Activated CD4-positive, alpha-beta T cell treated with anti-CD3 and anti-CD28 coated beads, Interleukin-2, amount 10 ng/mL, durations not matched to agents 24 days and 14 days (primary cell): ENCODE measurements at regions not wholly inside any gene's neighbourhood (a gene's known extent, or its start where the extent isn't known, plus 50 kb on each side); places are given as distances from the start of the nearest gene placed in this dataset.

ENCODE experiments used
- DNase-seq: peaks from one replicate; pipeline ENCODE4 v3.0.0; 2022
- H3K27ac Mint-ChIP-seq: one replicate; pipeline ENCODE4 v1.8.0; 2022; ENCODE audit warnings: mild to moderate bottlenecking, mixed read lengths
- H3K27me3 Mint-ChIP-seq: one replicate; pipeline ENCODE4 v1.8.0; 2022; ENCODE audit warnings: mixed read lengths
- H3K36me3 Mint-ChIP-seq: one replicate; pipeline ENCODE4 v1.8.0; 2022; ENCODE audit warnings: low read depth, mild to moderate bottlenecking, mixed read lengths
- H3K4me1 Mint-ChIP-seq: one replicate; pipeline ENCODE4 v1.8.0; 2021; ENCODE audit warnings: mixed read lengths
- H3K4me3 Mint-ChIP-seq: one replicate; pipeline ENCODE4 v1.8.0; 2022; ENCODE audit warnings: mild to moderate bottlenecking, moderate library complexity, mixed read lengths
- H3K9me3 Mint-ChIP-seq: one replicate; pipeline ENCODE4 v1.8.0; 2021; ENCODE audit warnings: mixed read lengths
- intact Hi-C: fragments of 100-400 bp; cut with micrococcal nuclease; formaldehyde crosslinking; loops from one replicate; pipeline ENCODE4 v1.15.1; 2023

GRCh38 chr22:48662476-48663135 lies 1165.1 kb downstream of the BRD1 start:
- no peak overlapping the region for H3K27ac Mint-ChIP-seq
- no peak for DNase-seq
- H3K9me3 Mint-ChIP-seq, result peaks cover 14% of the 10 kb centered on the region
- H3K4me1 Mint-ChIP-seq, result no peaks in the 10 kb centered on the region
- intact Hi-C loops, result no loop called here
- no peaks in the 10 kb centered on the region for H3K27me3 Mint-ChIP-seq
- H3K36me3 Mint-ChIP-seq, result no peaks in the 10 kb centered on the region
- H3K4me3 Mint-ChIP-seq, result no peak overlapping the region

GRCh38 chr22:48661984-48662383 lies 1165.7 kb downstream of the BRD1 start:
- intact Hi-C loops, result no loop called here
- H3K4me3 Mint-ChIP-seq, result no peak overlapping the region
- H3K9me3 Mint-ChIP-seq, result peaks cover 14% of the 10 kb centered on the region
- no peak for DNase-seq
- no peaks in the 10 kb centered on the region for H3K27me3 Mint-ChIP-seq
- no peaks in the 10 kb centered on the region for H3K4me1 Mint-ChIP-seq
- no peak overlapping the region for H3K27ac Mint-ChIP-seq
- H3K36me3 Mint-ChIP-seq, result no peaks in the 10 kb centered on the region

- intact Hi-C loops, result no loop called here
- H3K4me1 Mint-ChIP-seq, result no peaks in the 10 kb centered on the region
- no peak for DNase-seq
- peaks cover 14% of the 10 kb centered on the region for H3K9me3 Mint-ChIP-seq
- H3K36me3 Mint-ChIP-seq, result no peaks in the 10 kb centered on the region
- no peak overlapping the region for H3K4me3 Mint-ChIP-seq
- no peak overlapping the region for H3K27ac Mint-ChIP-seq
- no peaks in the 10 kb centered on the region for H3K27me3 Mint-ChIP-seq
Measured at GRCh38 chr22:48660790-48661740, 1166.6 kb downstream of the BRD1 start.

DNA sequence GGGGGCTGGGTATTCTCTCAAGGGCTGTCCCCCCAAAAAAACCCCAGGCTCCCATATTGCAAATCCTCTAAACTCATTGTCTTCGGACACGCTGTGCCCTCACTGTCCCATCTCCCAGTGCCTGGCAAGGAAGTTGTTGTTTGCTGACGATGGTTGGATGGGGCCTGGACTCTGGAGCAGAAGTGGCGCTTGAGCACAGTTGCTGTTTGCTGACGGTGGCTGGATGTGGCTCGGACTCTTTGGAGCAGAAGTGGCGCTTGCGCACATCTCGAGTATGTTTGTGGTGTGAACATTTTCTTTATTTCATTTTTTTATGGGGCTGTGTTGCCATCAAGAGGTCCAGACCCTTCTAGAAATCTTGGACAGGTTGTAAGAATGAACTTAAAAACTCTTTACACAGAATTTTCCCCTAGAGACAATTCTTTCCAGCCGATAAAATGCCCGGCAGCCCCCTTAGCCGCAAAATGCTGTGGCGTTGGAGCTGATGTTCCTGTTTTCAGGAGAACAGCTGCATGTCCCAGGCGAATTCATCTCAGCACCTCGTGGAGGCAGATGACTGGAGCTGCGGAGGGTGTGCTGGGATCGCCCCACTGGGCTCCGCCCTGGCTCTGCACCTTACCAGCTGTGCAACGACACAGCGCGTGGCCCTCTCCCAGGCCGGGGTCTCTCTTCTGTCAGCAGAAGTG lies 1167.4 kb downstream of the BRD1 start:
- Mint-ChIP-seq H3K27me3 (no peaks in the 10 kb centered on the region), H3K36me3 (no peaks in the 10 kb centered on the region), H3K9me3 (peaks cover 11% of the 10 kb centered on the region), H3K4me3 (no peak overlapping the region), H3K27ac (no peak overlapping the region), H3K4me1 (no peaks in the 10 kb centered on the region)
- intact Hi-C loops, result no loop called here
- DNase-seq, result no peak

- Mint-ChIP-seq H3K36me3 (no peaks in the 10 kb centered on the region), H3K4me1 (no peaks in the 10 kb centered on the region), H3K9me3 (peaks cover 6% of the 10 kb centered on the region), H3K4me3 (no peak overlapping the region), H3K27me3 (no peaks in the 10 kb centered on the region), H3K27ac (no peak overlapping the region)
- intact Hi-C loops, result no loop called here
- DNase-seq, result no peak
Measured at GRCh38 chr22:48659404-48659996, 1168.2 kb downstream of the BRD1 start.

GRCh38 chr22:48658871-48659270 lies 1168.8 kb downstream of the BRD1 start:
- no peaks in the 10 kb centered on the region for H3K36me3 Mint-ChIP-seq
- intact Hi-C loops, result no loop called here
- no peak overlapping the region for H3K27ac Mint-ChIP-seq
- DNase-seq, result no peak
- no peaks in the 10 kb centered on the region for H3K9me3 Mint-ChIP-seq
- no peaks in the 10 kb centered on the region for H3K4me1 Mint-ChIP-seq
- no peak overlapping the region for H3K4me3 Mint-ChIP-seq
- no peaks in the 10 kb centered on the region for H3K27me3 Mint-ChIP-seq

- DNase-seq, result no peak
- Mint-ChIP-seq H3K27ac (no peak overlapping the region), H3K36me3 (no peaks in the 10 kb centered on the region), H3K9me3 (no peaks in the 10 kb centered on the region), H3K27me3 (no peaks in the 10 kb centered on the region), H3K4me3 (no peak overlapping the region), H3K4me1 (no peaks in the 10 kb centered on the region)
- intact Hi-C loops, result no loop called here
Measured at GRCh38 chr22:48658246-48658645, 1169.4 kb downstream of the BRD1 start.

DNA sequence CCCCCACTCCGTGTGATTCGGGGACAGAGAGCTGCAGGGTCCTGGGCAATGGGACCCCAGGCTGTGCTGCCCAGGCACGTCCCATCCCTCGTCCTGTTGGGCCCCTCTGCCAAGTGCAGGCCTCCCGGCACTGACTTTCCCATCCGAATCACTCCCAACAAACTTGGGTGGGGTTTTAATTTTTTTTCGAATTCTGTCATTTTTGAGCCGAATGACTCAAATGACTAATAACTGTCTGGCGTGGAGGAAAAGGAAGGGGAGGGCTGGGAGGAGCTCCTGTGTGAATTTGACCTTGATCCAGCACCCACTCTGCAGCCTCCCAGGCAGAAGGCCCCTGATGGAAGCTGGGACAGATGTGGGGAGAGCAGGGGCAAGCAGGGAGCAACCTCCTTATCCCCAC lies 1173.2 kb downstream of the BRD1 start:
- H3K27ac Mint-ChIP-seq, result no peak overlapping the region
- H3K9me3 Mint-ChIP-seq, result no peaks in the 10 kb centered on the region
- DNase-seq, result no peak
- no peaks in the 10 kb centered on the region for H3K36me3 Mint-ChIP-seq
- no peaks in the 10 kb centered on the region for H3K27me3 Mint-ChIP-seq
- intact Hi-C loops, result no loop called here
- H3K4me3 Mint-ChIP-seq, result no peak overlapping the region
- no peaks in the 10 kb centered on the region for H3K4me1 Mint-ChIP-seq

GRCh38 chr22:48653929-48654328 lies 1173.7 kb downstream of the BRD1 start:
- no peak for DNase-seq
- no peaks in the 10 kb centered on the region for H3K27me3 Mint-ChIP-seq
- H3K9me3 Mint-ChIP-seq, result no peaks in the 10 kb centered on the region
- no peak overlapping the region for H3K27ac Mint-ChIP-seq
- intact Hi-C loops, result no loop called here
- H3K4me1 Mint-ChIP-seq, result no peaks in the 10 kb centered on the region
- no peaks in the 10 kb centered on the region for H3K36me3 Mint-ChIP-seq
- H3K4me3 Mint-ChIP-seq, result no peak overlapping the region

- Mint-ChIP-seq H3K27ac (no peak overlapping the region), H3K4me1 (no peaks in the 10 kb centered on the region), H3K27me3 (no peaks in the 10 kb centered on the region), H3K4me3 (no peak overlapping the region), H3K9me3 (no peaks in the 10 kb centered on the region), H3K36me3 (no peaks in the 10 kb centered on the region)
- intact Hi-C loops, result no loop called here
- no peak for DNase-seq
Measured at GRCh38 chr22:48653306-48653705, 1174.4 kb downstream of the BRD1 start.

DNA sequence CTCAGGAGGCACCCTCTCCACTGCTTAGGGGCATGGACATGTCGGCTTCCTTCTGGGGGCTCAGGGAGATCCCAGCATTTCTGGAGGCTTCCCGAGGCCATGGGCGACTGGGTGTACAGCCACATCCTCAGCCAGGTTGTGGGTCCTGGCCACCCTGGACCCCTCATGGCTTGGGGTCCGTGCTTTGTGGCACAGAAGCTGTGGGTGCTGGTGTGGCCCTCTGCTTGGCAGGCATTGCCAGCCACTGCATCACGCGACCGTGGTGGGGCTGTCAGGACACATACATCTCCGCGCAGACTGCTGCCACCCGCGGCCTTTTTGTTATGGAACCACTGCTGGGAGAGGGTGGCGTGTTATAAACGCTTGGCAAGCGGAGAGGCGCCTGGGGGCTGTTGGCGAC lies 1174.9 kb downstream of the BRD1 start:
- DNase-seq, result no peak
- H3K27ac Mint-ChIP-seq, result no peak overlapping the region
- intact Hi-C loops, result no loop called here
- H3K4me3 Mint-ChIP-seq, result no peak overlapping the region
- H3K4me1 Mint-ChIP-seq, result no peaks in the 10 kb centered on the region
- H3K9me3 Mint-ChIP-seq, result no peaks in the 10 kb centered on the region
- H3K27me3 Mint-ChIP-seq, result no peaks in the 10 kb centered on the region
- H3K36me3 Mint-ChIP-seq, result no peaks in the 10 kb centered on the region

GRCh38 chr22:48651981-48652538 lies 1175.6 kb downstream of the BRD1 start:
- no peaks in the 10 kb centered on the region for H3K27me3 Mint-ChIP-seq
- no peak overlapping the region for H3K27ac Mint-ChIP-seq
- intact Hi-C loops, result no loop called here
- DNase-seq, result no peak
- H3K9me3 Mint-ChIP-seq, result no peaks in the 10 kb centered on the region
- no peaks in the 10 kb centered on the region for H3K4me1 Mint-ChIP-seq
- H3K36me3 Mint-ChIP-seq, result no peaks in the 10 kb centered on the region
- no peak overlapping the region for H3K4me3 Mint-ChIP-seq

DNA sequence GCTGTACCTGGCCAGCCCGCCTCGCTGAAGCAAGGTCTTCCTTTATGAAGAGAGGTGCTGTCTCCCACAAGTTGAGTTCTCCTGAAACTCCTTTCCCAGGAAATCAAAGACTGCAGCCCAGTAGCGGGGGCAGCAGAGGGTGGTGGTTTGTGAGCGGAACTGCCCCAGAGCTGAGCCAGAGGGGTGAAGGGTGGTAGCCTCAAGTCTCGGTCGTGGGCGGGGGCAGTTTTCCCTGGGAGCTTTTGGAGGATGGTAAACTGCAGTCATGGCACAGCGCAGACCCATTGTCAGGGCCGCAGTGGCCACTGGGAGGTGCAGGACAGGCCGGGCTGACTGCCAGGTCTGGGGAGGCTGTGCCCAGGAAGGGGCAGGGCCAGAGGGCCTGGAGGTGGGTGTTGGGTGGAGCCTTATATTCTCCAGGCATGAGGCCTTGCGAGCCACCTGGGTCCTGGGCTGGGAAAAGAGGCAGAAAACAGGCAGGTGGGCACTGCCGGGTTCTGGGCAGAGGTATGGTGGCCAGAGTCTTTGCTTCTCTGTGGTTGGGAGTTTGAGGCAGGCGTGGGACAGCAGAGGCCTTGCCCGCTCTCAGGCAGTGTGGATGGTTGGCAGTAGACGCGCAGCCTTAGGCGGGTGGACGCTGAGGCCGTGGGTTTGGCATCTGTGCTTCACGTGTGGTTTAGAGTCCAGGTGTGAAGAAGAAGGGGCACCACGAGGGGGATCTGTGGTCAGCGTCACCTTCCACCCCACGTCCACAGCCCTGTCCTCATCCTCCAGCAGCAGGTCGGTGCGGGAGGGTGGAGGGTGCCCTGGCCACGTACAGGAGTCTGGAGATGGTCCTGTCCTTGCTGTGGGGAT lies 1176.4 kb downstream of the BRD1 start:
- H3K4me1 Mint-ChIP-seq, result no peaks in the 10 kb centered on the region

More for the DNA sequence above, 1176.4 kb downstream of the BRD1 start:
- intact Hi-C loops, result no loop called here
- DNase-seq, result no peak
- H3K36me3 Mint-ChIP-seq, result no peaks in the 10 kb centered on the region
- H3K4me3 Mint-ChIP-seq, result no peak overlapping the region
- H3K27ac Mint-ChIP-seq, result no peak overlapping the region
- H3K27me3 Mint-ChIP-seq, result no peaks in the 10 kb centered on the region
- no peaks in the 10 kb centered on the region for H3K9me3 Mint-ChIP-seq
